ENCODE measurements at regions not wholly inside any gene's neighbourhood (a gene's known extent, or its start where the extent isn't known, plus 50 kb on each side); places are given as distances from the start of the nearest gene placed in this dataset.

GRCh38 chr16:73713778-73714495, 582.7 kb upstream of the PSMD7 start:
- Mint-ChIP-seq H3K4me3 (no peak overlapping the region), H3K27me3 (no peaks in the 10 kb centered on the region), H3K36me3 (no peaks in the 10 kb centered on the region), H3K27ac (no peak overlapping the region), H3K9me3 (peaks cover 2% of the 10 kb centered on the region), H3K4me1 (no peaks in the 10 kb centered on the region)
- no peak for ATAC-seq

- Mint-ChIP-seq H3K9me3 (peaks cover 2% of the 10 kb centered on the region), H3K4me1 (no peaks in the 10 kb centered on the region), H3K27ac (no peak overlapping the region), H3K27me3 (no peaks in the 10 kb centered on the region), H3K4me3 (no peak overlapping the region), H3K36me3 (no peaks in the 10 kb centered on the region)
- ATAC-seq: no peak
These were observed 583.4 kb upstream of the PSMD7 start for GRCh38 chr16:73713251-73713650.

DNA sequence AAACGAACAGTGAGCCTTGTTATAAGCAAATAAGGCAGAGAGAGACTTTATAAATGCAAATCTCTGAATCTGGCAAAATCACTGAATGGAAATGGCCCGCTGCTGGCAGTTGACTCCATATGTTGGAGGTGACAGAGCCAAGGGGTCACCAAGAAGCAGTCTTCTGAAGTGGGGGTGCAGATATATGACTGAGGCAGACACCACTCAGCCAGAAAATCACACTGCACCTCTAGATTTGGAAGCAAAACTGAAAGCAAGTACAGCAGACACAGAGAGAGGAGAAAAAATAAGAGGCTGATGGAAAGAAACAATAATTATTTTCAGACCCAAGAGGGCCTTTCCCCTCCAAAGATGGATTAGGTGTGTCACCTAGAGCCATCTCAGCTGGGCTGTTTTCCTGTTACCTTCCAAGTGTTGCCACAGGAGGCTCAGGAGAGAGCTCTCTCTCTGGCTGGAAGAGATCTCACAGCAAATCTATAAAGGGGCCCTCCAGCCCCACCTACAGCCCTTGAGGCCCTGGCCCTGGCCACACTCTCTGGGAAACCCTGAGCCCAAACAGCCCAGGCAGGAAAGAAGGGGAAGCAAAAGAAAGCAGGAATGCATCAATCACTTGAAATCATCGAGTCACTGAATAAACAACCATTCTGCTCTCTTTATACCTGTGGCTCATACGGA, 585.1 kb upstream of the PSMD7 start:
- H3K27ac Mint-ChIP-seq: no peak overlapping the region
- H3K27me3 Mint-ChIP-seq: no peaks in the 10 kb centered on the region
- H3K4me3 Mint-ChIP-seq: no peak overlapping the region
- ATAC-seq: no peak
- H3K4me1 Mint-ChIP-seq: no peaks in the 10 kb centered on the region
- H3K9me3 Mint-ChIP-seq: no peaks in the 10 kb centered on the region
- H3K36me3 Mint-ChIP-seq: no peaks in the 10 kb centered on the region

- Mint-ChIP-seq H3K27ac (no peak overlapping the region), H3K4me3 (no peak overlapping the region), H3K36me3 (no peaks in the 10 kb centered on the region), H3K4me1 (no peaks in the 10 kb centered on the region), H3K9me3 (peaks cover 2% of the 10 kb centered on the region), H3K27me3 (no peaks in the 10 kb centered on the region)
- ATAC-seq: no peak
These were observed 586.1 kb upstream of the PSMD7 start for GRCh38 chr16:73710526-73710925.

DNA sequence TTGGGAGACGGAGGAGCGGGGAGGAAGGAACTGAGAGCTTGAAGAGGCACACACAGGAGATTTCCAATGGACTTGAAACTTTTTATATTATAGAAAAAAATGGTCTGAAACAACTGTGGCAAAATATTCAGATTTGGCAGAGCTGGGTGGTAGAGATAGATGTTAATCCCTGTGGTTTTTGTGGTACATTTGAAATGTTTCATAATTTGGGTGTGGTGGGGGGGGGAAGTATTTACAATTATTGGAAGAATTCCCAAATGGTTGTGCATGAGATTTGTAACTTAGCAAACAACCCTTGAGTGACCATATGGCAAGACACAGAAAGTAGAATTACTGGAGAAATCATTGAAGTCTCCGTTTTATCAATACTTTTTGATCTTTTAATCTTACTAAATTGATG, 588.8 kb upstream of the PSMD7 start:
- no peaks in the 10 kb centered on the region for H3K4me1 Mint-ChIP-seq
- no peaks in the 10 kb centered on the region for H3K36me3 Mint-ChIP-seq
- H3K27ac Mint-ChIP-seq: no peak overlapping the region
- H3K27me3 Mint-ChIP-seq: no peaks in the 10 kb centered on the region
- ATAC-seq: no peak
- no peak overlapping the region for H3K4me3 Mint-ChIP-seq
- H3K9me3 Mint-ChIP-seq: peaks cover 6% of the 10 kb centered on the region

DNA sequence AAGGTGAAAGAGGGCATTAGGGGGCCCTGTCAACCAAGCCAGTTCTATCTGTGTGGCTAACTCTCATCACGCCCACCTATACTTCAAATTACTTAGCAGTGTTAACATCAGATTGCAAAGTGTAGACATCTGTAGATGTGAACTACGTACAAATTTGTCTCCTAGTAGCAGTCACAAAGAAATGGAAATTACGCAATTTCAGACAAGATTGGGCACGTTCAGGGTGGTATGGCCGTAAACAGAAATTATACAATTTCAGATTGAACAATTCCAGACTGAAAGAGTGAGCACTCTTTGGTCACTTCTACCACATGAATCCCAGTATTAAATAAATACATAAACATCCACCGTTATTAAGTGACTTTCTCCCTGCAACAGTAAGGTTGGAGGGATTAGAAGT, 592.7 kb upstream of the PSMD7 start:
- Mint-ChIP-seq H3K27ac (no peak overlapping the region), H3K27me3 (no peaks in the 10 kb centered on the region), H3K4me3 (no peak overlapping the region), H3K9me3 (peaks cover 6% of the 10 kb centered on the region), H3K36me3 (no peaks in the 10 kb centered on the region), H3K4me1 (no peaks in the 10 kb centered on the region)
- ATAC-seq: no peak

DNA sequence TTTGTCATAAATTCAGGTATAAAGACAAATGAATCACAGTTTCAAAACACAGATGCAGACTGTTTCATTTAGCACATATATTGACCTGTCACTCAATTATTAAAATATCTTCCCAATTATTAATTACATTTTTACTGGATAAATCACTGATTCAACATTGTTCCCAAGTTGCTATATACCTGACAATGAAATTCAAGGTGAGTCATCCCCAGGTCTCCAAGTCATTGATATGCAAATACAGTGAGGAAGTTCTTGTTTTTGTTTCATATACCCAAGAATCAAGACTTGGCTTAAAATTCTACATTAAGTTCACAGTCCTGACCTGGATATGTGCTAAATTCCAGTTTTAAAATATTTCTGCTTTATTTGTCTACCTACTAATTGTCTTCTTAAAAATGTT, 599.3 kb upstream of the PSMD7 start:
- Mint-ChIP-seq H3K4me1 (no peaks in the 10 kb centered on the region), H3K9me3 (no peaks in the 10 kb centered on the region), H3K27me3 (no peaks in the 10 kb centered on the region)

GRCh38 chr16:73692861-73693260, 603.8 kb upstream of the PSMD7 start:
- Mint-ChIP-seq H3K36me3 (no peaks in the 10 kb centered on the region), H3K27ac (no peak overlapping the region), H3K27me3 (no peaks in the 10 kb centered on the region), H3K4me3 (no peak overlapping the region), H3K9me3 (no peaks in the 10 kb centered on the region), H3K4me1 (no peaks in the 10 kb centered on the region)
- no peak for ATAC-seq

More for the DNA sequence above, 599.3 kb upstream of the PSMD7 start:
- no peak overlapping the region for H3K4me3 Mint-ChIP-seq
- no peak overlapping the region for H3K27ac Mint-ChIP-seq
- no peak for ATAC-seq
- H3K36me3 Mint-ChIP-seq: no peaks in the 10 kb centered on the region

GRCh38 chr16:73683804-73684203, 612.8 kb upstream of the PSMD7 start:
- H3K4me3 Mint-ChIP-seq: no peak overlapping the region
- H3K27ac Mint-ChIP-seq: no peak overlapping the region

GRCh38 chr16:73672135-73672534, 624.2 kb upstream of the ZFHX3 start:
- peaks cover 17% of the 10 kb centered on the region for H3K27me3 Mint-ChIP-seq
- no peak overlapping the region for H3K27ac Mint-ChIP-seq
- H3K36me3 Mint-ChIP-seq: no peaks in the 10 kb centered on the region
- peaks cover 7% of the 10 kb centered on the region for H3K9me3 Mint-ChIP-seq
- H3K4me3 Mint-ChIP-seq: no peak overlapping the region
- no peaks in the 10 kb centered on the region for H3K4me1 Mint-ChIP-seq
- ATAC-seq: no peak

More at GRCh38 chr16:73683804-73684203, 612.8 kb upstream of the PSMD7 start:
- peaks cover 4% of the 10 kb centered on the region for H3K9me3 Mint-ChIP-seq
- no peak for ATAC-seq
- H3K4me1 Mint-ChIP-seq: no peaks in the 10 kb centered on the region
- no peaks in the 10 kb centered on the region for H3K27me3 Mint-ChIP-seq
- no peaks in the 10 kb centered on the region for H3K36me3 Mint-ChIP-seq

DNA sequence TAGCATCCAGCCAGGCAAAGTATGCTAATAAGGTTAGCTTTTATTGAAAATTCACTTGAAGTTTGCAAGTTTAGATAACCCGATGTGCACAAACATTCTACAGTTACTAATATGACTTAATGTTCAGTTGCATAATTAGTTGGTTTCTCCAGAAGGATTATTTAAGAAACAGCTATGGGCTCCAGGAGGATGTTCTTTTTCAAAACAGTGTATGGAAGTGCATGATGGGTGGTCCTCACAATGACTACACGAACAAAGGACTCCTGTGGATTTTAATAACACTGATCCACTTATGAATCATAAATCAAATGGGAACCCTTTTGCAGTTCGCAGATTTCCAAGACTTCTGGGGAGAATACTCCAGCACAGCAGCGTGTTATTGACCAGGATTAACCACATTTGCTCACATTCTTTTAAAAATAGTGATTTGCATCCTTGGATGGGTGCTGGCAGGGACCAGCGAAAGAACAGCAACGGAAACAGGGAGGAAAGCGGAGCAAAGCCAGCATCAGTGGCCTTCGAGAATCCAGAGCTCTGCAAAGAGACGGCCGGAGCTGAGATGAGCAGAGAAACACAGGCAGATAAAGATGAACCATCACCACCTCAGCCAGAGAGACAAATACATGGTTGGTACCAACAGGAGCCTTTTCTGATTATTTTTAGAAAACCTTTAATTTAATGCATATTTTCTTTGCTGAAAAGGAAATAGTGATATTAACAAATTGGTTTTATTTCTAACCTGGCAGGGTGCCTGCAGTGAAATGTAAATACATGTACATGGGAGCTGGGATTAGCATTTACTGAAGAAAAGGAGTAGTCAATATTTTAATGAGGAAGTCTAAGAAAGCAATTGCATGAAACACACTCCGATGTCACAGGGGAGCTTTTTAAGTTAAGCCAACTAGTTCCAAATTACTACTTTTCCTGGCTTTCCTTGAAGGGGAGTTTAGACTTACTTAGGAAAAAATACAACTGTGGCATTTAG, 623.2 kb upstream of the ZFHX3 start:
- Mint-ChIP-seq H3K36me3 (no peaks in the 10 kb centered on the region), H3K9me3 (peaks cover 3% of the 10 kb centered on the region), H3K4me1 (no peaks in the 10 kb centered on the region), H3K4me3 (no peak overlapping the region), H3K27me3 (peaks cover 17% of the 10 kb centered on the region), H3K27ac (no peak overlapping the region)
- ATAC-seq: no peak

DNA sequence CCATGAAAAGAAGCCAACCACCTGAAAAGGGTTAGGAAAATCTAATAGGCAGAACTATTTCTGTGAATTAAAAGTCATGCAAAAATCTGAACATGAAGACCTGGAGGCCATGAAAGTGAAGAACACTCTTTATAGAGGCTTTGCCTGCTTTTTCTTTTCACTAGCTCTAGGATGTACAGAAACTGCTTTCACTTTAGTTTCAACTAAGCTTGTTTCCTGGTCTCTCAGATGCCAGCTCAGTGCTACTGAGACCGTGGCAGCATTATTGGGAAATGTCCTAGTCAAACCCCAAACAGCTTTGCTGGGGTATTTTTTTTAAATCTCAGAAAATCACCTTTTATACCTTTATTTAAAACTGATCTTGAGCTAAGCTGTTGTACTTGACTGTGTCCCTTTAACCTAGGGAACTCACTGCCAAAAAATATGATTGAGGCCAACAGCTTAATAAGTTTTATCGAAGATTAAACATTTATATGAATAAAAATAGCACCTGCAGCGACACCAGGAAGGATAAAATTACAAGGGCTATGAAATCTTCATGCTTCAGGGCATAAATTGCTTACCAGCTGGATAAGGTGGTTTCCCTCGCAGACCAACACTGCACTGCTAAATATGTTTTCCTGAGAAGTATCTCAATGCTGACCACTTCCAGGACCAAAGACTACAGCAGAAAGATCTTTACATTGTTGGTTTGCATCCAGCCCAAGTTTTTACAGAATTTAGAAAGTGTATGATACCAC, 621.8 kb upstream of the ZFHX3 start:
- ATAC-seq: no peak
- Mint-ChIP-seq H3K36me3 (no peaks in the 10 kb centered on the region), H3K4me3 (no peak overlapping the region), H3K4me1 (no peaks in the 10 kb centered on the region), H3K27ac (no peak overlapping the region), H3K9me3 (peaks cover 3% of the 10 kb centered on the region), H3K27me3 (peaks cover 17% of the 10 kb centered on the region)

DNA sequence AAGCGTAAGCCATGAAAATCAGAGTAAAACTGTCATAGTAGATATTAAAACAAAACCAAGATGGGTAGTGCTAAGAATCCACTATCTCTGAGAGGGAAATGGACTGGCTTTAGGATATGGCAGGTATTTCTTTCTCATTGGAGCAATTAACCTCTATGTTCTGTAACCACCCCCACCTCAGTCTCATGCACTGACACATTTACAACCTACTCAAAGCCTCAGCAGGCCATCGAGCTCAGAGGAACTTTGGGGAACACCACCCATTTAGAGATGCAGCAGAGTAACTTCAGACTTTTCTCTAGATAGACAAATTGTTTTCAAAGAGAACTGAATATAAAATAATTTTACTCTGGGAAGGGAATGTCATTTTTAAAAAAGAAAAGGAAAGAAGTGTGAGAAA, 615.8 kb upstream of the ZFHX3 start:
- H3K4me1 Mint-ChIP-seq: no peaks in the 10 kb centered on the region

GRCh38 chr16:73636196-73636595, 588.3 kb upstream of the ZFHX3 start:
- H3K4me3 Mint-ChIP-seq: no peak overlapping the region
- no peaks in the 10 kb centered on the region for H3K4me1 Mint-ChIP-seq
- H3K27ac Mint-ChIP-seq: no peak overlapping the region
- H3K36me3 Mint-ChIP-seq: no peaks in the 10 kb centered on the region
- no peaks in the 10 kb centered on the region for H3K27me3 Mint-ChIP-seq
- peaks cover 19% of the 10 kb centered on the region for H3K9me3 Mint-ChIP-seq
- no peak for ATAC-seq

More for the DNA sequence above, 615.8 kb upstream of the ZFHX3 start:
- Mint-ChIP-seq H3K9me3 (no peaks in the 10 kb centered on the region), H3K4me3 (no peak overlapping the region), H3K27ac (no peak overlapping the region), H3K27me3 (no peaks in the 10 kb centered on the region), H3K36me3 (no peaks in the 10 kb centered on the region)
- ATAC-seq: no peak

DNA sequence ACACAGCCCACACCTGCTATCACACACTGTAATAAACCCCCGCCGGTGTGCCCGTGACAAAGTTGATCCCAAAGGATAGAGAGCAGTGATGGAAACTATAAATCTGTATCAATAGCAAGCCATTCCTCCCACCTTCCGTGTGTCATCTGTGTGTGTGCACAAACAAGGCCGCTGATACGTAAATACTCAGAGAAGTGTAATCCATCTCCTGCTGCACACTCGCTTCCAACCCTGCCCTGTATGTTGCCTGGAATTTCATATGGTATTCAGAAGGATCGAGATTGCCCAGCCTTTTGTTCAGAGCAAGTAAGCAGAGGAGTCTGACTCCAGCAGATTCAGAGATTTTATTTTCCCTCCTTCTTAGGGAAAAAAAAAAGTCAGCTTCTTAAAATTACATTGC, 581.1 kb upstream of the ZFHX3 start:
- Mint-ChIP-seq H3K9me3 (no peaks in the 10 kb centered on the region), H3K4me1 (no peaks in the 10 kb centered on the region), H3K27ac (no peak overlapping the region), H3K27me3 (no peaks in the 10 kb centered on the region), H3K36me3 (no peaks in the 10 kb centered on the region), H3K4me3 (no peak overlapping the region)
- ATAC-seq: no peak

All from stimulated activated memory B cell treated with anti-CD40 and anti-IgM and Interleukin-4, amounts not matched to agents 10 μg/mL and 1 μg/mL and 100 μg/mL, for 72 hours (primary cell).